ENCODE measurements at regions not wholly inside any gene's neighbourhood (a gene's known extent, or its start where the extent isn't known, plus 50 kb on each side); places are given as distances from the start of the nearest gene placed in this dataset.

GRCh38 chr2:129484999-129485897 lies 494.2 kb upstream of the RAB6C start:
- H3K4me1 ChIP-seq (ENCODE audit: low read length), result peaks cover 16% of the 10 kb centered on the region
- no peak overlapping the region for H3K4me3 ChIP-seq (ENCODE audit: low read length)
- no peak overlapping the region for H2AFZ ChIP-seq (ENCODE audit: low read length)
- H3K9me3 ChIP-seq (ENCODE audit: low read length), result no peaks in the 10 kb centered on the region
- no peaks in the 10 kb centered on the region for H3K79me2 ChIP-seq (ENCODE audit: low read length)
- H3K9me2 ChIP-seq (replicated peaks; ENCODE audit: insufficient read depth, low read length), result no peaks in the 10 kb centered on the region
- 0 out of 2 replicates have a peak, but pooled peaks cover 2% of the 10 kb centered on the region for H3K27me3 ChIP-seq (ENCODE audit: low read length)
- no peak for DNase-seq
- no peaks in the 10 kb centered on the region for H4K20me1 ChIP-seq (ENCODE audit: insufficient read depth, low read depth, low read length)
- no peak overlapping the region for H3K9ac ChIP-seq (ENCODE audit: low read length)
- H3K27ac ChIP-seq (ENCODE audit: low read length), result no peak overlapping the region
- H3K4me2 ChIP-seq (ENCODE audit: low read depth, low read length, poor library complexity, severe bottlenecking), result no peak overlapping the region
- no peaks in the 10 kb centered on the region for H3K36me3 ChIP-seq (ENCODE audit: insufficient read depth, low read length)

GRCh38 chr2:129488376-129488775 lies 491.1 kb upstream of the RAB6C start:
- Histone ChIP-seq H3K4me1 (ENCODE audit: low read length) (peaks cover 8% of the 10 kb centered on the region), H3K9me3 (ENCODE audit: low read length) (no peaks in the 10 kb centered on the region), H3K9ac (ENCODE audit: low read length) (no peak overlapping the region), H3K9me2 (replicated peaks; ENCODE audit: insufficient read depth, low read length) (no peaks in the 10 kb centered on the region), H4K20me1 (ENCODE audit: insufficient read depth, low read depth, low read length) (no peaks in the 10 kb centered on the region), H3K27ac (ENCODE audit: low read length) (no peak overlapping the region), H3K27me3 (ENCODE audit: low read length) (0 out of 2 replicates have a peak, but pooled peaks cover 2% of the 10 kb centered on the region), H2AFZ (ENCODE audit: low read length) (no peak overlapping the region), H3K79me2 (ENCODE audit: low read length) (no peaks in the 10 kb centered on the region), H3K4me2 (ENCODE audit: low read depth, low read length, poor library complexity, severe bottlenecking) (no peak overlapping the region), H3K4me3 (ENCODE audit: low read length) (no peak overlapping the region), H3K36me3 (ENCODE audit: insufficient read depth, low read length) (no peaks in the 10 kb centered on the region)
- DNase-seq, result no peak

- no peak for DNase-seq
- Histone ChIP-seq H3K4me2 (ENCODE audit: low read depth, low read length, poor library complexity, severe bottlenecking) (no peak overlapping the region), H3K4me1 (ENCODE audit: low read length) (no peaks in the 10 kb centered on the region), H3K9me3 (ENCODE audit: low read length) (no peaks in the 10 kb centered on the region), H3K27me3 (ENCODE audit: low read length) (0 out of 2 replicates have a peak, but pooled peaks cover 2% of the 10 kb centered on the region), H3K9ac (ENCODE audit: low read length) (no peak overlapping the region), H3K36me3 (ENCODE audit: insufficient read depth, low read length) (no peaks in the 10 kb centered on the region), H3K4me3 (ENCODE audit: low read length) (no peak overlapping the region), H3K27ac (ENCODE audit: low read length) (no peak overlapping the region), H3K9me2 (replicated peaks; ENCODE audit: insufficient read depth, low read length) (no peaks in the 10 kb centered on the region), H3K79me2 (ENCODE audit: low read length) (no peaks in the 10 kb centered on the region), H2AFZ (ENCODE audit: low read length) (no peak overlapping the region), H4K20me1 (ENCODE audit: insufficient read depth, low read depth, low read length) (no peaks in the 10 kb centered on the region)
These were observed 488.8 kb upstream of the RAB6C start for GRCh38 chr2:129490641-129491040.

- Histone ChIP-seq H3K4me1 (ENCODE audit: low read length) (no peaks in the 10 kb centered on the region), H3K9ac (ENCODE audit: low read length) (no peak overlapping the region), H3K9me3 (ENCODE audit: low read length) (no peaks in the 10 kb centered on the region), H3K4me3 (ENCODE audit: low read length) (no peak overlapping the region), H3K27me3 (ENCODE audit: low read length) (0 out of 2 replicates have a peak, but pooled peaks cover 2% of the 10 kb centered on the region), H3K4me2 (ENCODE audit: low read depth, low read length, poor library complexity, severe bottlenecking) (no peak overlapping the region), H4K20me1 (ENCODE audit: insufficient read depth, low read depth, low read length) (no peaks in the 10 kb centered on the region), H3K9me2 (replicated peaks; ENCODE audit: insufficient read depth, low read length) (no peaks in the 10 kb centered on the region), H2AFZ (ENCODE audit: low read length) (no peak overlapping the region), H3K27ac (ENCODE audit: low read length) (no peak overlapping the region), H3K36me3 (ENCODE audit: insufficient read depth, low read length) (no peaks in the 10 kb centered on the region), H3K79me2 (ENCODE audit: low read length) (no peaks in the 10 kb centered on the region)
- DNase-seq, result no peak
These were observed 488.2 kb upstream of the RAB6C start for GRCh38 chr2:129491308-129491707.

- no peak overlapping the region for H3K4me3 ChIP-seq (ENCODE audit: low read length)
- no peak overlapping the region for H2AFZ ChIP-seq (ENCODE audit: low read length)
- H3K9me3 ChIP-seq (ENCODE audit: low read length), result no peaks in the 10 kb centered on the region
- no peaks in the 10 kb centered on the region for H3K36me3 ChIP-seq (ENCODE audit: insufficient read depth, low read length)
- H3K79me2 ChIP-seq (ENCODE audit: low read length), result no peaks in the 10 kb centered on the region
- H3K9ac ChIP-seq (ENCODE audit: low read length), result no peak overlapping the region
- H3K4me2 ChIP-seq (ENCODE audit: low read depth, low read length, poor library complexity, severe bottlenecking), result no peak overlapping the region
- H3K27me3 ChIP-seq (ENCODE audit: low read length), result 0 out of 2 replicates have a peak, but pooled peaks cover 2% of the 10 kb centered on the region
- no peak overlapping the region for H3K27ac ChIP-seq (ENCODE audit: low read length)
- H3K9me2 ChIP-seq (replicated peaks; ENCODE audit: insufficient read depth, low read length), result no peaks in the 10 kb centered on the region
- no peaks in the 10 kb centered on the region for H4K20me1 ChIP-seq (ENCODE audit: insufficient read depth, low read depth, low read length)
- no peak for DNase-seq
- no peaks in the 10 kb centered on the region for H3K4me1 ChIP-seq (ENCODE audit: low read length)
These were observed 486.9 kb upstream of the RAB6C start for GRCh38 chr2:129492548-129492947.

- no peaks in the 10 kb centered on the region for H3K9me2 ChIP-seq (replicated peaks; ENCODE audit: insufficient read depth, low read length)
These were observed 479.7 kb upstream of the RAB6C start for GRCh38 chr2:129499747-129500146.

GRCh38 chr2:129502781-129503180 lies 476.7 kb upstream of the RAB6C start:
- Histone ChIP-seq H2AFZ (ENCODE audit: low read length) (no peak overlapping the region), H3K4me1 (ENCODE audit: low read length) (no peaks in the 10 kb centered on the region), H3K36me3 (ENCODE audit: insufficient read depth, low read length) (no peaks in the 10 kb centered on the region), H3K27ac (ENCODE audit: low read length) (no peak overlapping the region), H3K4me2 (ENCODE audit: low read depth, low read length, poor library complexity, severe bottlenecking) (no peak overlapping the region), H4K20me1 (ENCODE audit: insufficient read depth, low read depth, low read length) (no peaks in the 10 kb centered on the region), H3K79me2 (ENCODE audit: low read length) (no peaks in the 10 kb centered on the region), H3K9me2 (replicated peaks; ENCODE audit: insufficient read depth, low read length) (no peaks in the 10 kb centered on the region), H3K4me3 (ENCODE audit: low read length) (no peak overlapping the region), H3K9ac (ENCODE audit: low read length) (no peak overlapping the region), H3K9me3 (ENCODE audit: low read length) (no peaks in the 10 kb centered on the region), H3K27me3 (ENCODE audit: low read length) (no peaks in the 10 kb centered on the region)
- DNase-seq, result no peak

More at GRCh38 chr2:129499747-129500146, 479.7 kb upstream of the RAB6C start:
- Histone ChIP-seq H3K9ac (ENCODE audit: low read length) (no peak overlapping the region), H3K4me3 (ENCODE audit: low read length) (no peak overlapping the region), H3K4me2 (ENCODE audit: low read depth, low read length, poor library complexity, severe bottlenecking) (no peak overlapping the region), H3K4me1 (ENCODE audit: low read length) (no peaks in the 10 kb centered on the region), H4K20me1 (ENCODE audit: insufficient read depth, low read depth, low read length) (no peaks in the 10 kb centered on the region), H3K9me3 (ENCODE audit: low read length) (no peaks in the 10 kb centered on the region), H3K79me2 (ENCODE audit: low read length) (no peaks in the 10 kb centered on the region), H2AFZ (ENCODE audit: low read length) (no peak overlapping the region), H3K36me3 (ENCODE audit: insufficient read depth, low read length) (no peaks in the 10 kb centered on the region), H3K27ac (ENCODE audit: low read length) (no peak overlapping the region), H3K27me3 (ENCODE audit: low read length) (no peaks in the 10 kb centered on the region)
- DNase-seq, result peak; percentile 4

GRCh38 chr2:129504646-129505045 lies 474.8 kb upstream of the RAB6C start:
- Histone ChIP-seq H3K4me2 (ENCODE audit: low read depth, low read length, poor library complexity, severe bottlenecking) (no peak overlapping the region), H3K27me3 (ENCODE audit: low read length) (no peaks in the 10 kb centered on the region), H3K36me3 (ENCODE audit: insufficient read depth, low read length) (no peaks in the 10 kb centered on the region), H3K27ac (ENCODE audit: low read length) (no peak overlapping the region), H4K20me1 (ENCODE audit: insufficient read depth, low read depth, low read length) (no peaks in the 10 kb centered on the region), H2AFZ (ENCODE audit: low read length) (no peak overlapping the region), H3K4me3 (ENCODE audit: low read length) (no peak overlapping the region), H3K79me2 (ENCODE audit: low read length) (no peaks in the 10 kb centered on the region), H3K9ac (ENCODE audit: low read length) (no peak overlapping the region), H3K9me3 (ENCODE audit: low read length) (no peaks in the 10 kb centered on the region), H3K4me1 (ENCODE audit: low read length) (no peaks in the 10 kb centered on the region), H3K9me2 (replicated peaks; ENCODE audit: insufficient read depth, low read length) (no peaks in the 10 kb centered on the region)
- no peak for DNase-seq
